Testis (tissue), 2 donors: ENCODE measurements at regions not wholly inside any gene's neighbourhood (a gene's known extent, or its start where the extent isn't known, plus 50 kb on each side); places are given as distances from the start of the nearest gene placed in this dataset.

Experiments used
- POLR2A ChIP-seq: fragments of 450-650 bp; IDR thresholded peaks from one replicate; pipeline ENCODE4 v1.6.1; 2017; ENCODE audit warnings: antibody characterized with exemption, mild to moderate bottlenecking, moderate library complexity
- TF ChIP-seq, protein P1 (sequence below), 3 experiments: fragments of 450-650 bp in 2 of 3; fragments of 200-600 bp in 1 of 3; sonication (generic) in 1 of 3; IDR thresholded peaks; one replicate each; pipeline ENCODE4 v1.5.1; 2016 to 2019; ENCODE audit warnings: antibody characterized with exemption in 3 of 3, mild to moderate bottlenecking in 2 of 3, moderate library complexity in 1 of 3

DNA sequence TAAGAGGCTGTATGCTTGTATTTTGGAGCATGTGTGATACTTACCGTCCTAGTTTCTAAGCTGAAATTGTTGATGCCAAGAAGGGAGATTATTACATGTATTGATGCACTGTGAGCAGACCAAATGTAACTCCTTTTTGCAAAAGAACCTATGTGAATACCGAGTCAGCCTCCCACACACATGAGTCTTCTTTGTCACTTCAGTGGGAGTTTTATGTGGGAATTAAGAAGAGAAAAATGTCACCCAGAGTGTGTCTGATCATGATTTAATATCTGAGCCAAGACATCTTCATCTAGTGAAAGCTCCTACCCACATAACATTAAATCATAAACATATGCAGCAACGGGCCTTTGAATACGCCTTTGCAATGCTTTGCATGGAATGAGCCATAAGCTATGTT, 380.3 kb upstream of the ACTBL2 start:
- TF ChIP-seq POLR2A = no peak
- TF ChIP-seq, protein P1, sequence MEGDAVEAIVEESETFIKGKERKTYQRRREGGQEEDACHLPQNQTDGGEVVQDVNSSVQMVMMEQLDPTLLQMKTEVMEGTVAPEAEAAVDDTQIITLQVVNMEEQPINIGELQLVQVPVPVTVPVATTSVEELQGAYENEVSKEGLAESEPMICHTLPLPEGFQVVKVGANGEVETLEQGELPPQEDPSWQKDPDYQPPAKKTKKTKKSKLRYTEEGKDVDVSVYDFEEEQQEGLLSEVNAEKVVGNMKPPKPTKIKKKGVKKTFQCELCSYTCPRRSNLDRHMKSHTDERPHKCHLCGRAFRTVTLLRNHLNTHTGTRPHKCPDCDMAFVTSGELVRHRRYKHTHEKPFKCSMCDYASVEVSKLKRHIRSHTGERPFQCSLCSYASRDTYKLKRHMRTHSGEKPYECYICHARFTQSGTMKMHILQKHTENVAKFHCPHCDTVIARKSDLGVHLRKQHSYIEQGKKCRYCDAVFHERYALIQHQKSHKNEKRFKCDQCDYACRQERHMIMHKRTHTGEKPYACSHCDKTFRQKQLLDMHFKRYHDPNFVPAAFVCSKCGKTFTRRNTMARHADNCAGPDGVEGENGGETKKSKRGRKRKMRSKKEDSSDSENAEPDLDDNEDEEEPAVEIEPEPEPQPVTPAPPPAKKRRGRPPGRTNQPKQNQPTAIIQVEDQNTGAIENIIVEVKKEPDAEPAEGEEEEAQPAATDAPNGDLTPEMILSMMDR (IDR thresholded peaks at IDR 0.05) = no peak
